ENCODE measurements at regions not wholly inside any gene's neighbourhood (a gene's known extent, or its start where the extent isn't known, plus 50 kb on each side); places are given as distances from the start of the nearest gene placed in this dataset.

GRCh38 chr1:106380772-106381171 is 675.7 kb upstream of the PRMT6 start:
- TF ChIP-seq, protein P1, sequence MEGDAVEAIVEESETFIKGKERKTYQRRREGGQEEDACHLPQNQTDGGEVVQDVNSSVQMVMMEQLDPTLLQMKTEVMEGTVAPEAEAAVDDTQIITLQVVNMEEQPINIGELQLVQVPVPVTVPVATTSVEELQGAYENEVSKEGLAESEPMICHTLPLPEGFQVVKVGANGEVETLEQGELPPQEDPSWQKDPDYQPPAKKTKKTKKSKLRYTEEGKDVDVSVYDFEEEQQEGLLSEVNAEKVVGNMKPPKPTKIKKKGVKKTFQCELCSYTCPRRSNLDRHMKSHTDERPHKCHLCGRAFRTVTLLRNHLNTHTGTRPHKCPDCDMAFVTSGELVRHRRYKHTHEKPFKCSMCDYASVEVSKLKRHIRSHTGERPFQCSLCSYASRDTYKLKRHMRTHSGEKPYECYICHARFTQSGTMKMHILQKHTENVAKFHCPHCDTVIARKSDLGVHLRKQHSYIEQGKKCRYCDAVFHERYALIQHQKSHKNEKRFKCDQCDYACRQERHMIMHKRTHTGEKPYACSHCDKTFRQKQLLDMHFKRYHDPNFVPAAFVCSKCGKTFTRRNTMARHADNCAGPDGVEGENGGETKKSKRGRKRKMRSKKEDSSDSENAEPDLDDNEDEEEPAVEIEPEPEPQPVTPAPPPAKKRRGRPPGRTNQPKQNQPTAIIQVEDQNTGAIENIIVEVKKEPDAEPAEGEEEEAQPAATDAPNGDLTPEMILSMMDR (IDR thresholded peaks at IDR 0.05; ENCODE audit: borderline replicate concordance, extremely low read depth, low read length, poor library complexity, severe bottlenecking): no peak
- TF ChIP-seq EZH2 (IDR thresholded peaks at IDR 0.05; ENCODE audit: borderline replicate concordance, low read depth, low read length, severe bottlenecking): no peak
